ENCODE measurements at regions not wholly inside any gene's neighbourhood (a gene's known extent, or its start where the extent isn't known, plus 50 kb on each side); places are given as distances from the start of the nearest gene placed in this dataset.

DNA sequence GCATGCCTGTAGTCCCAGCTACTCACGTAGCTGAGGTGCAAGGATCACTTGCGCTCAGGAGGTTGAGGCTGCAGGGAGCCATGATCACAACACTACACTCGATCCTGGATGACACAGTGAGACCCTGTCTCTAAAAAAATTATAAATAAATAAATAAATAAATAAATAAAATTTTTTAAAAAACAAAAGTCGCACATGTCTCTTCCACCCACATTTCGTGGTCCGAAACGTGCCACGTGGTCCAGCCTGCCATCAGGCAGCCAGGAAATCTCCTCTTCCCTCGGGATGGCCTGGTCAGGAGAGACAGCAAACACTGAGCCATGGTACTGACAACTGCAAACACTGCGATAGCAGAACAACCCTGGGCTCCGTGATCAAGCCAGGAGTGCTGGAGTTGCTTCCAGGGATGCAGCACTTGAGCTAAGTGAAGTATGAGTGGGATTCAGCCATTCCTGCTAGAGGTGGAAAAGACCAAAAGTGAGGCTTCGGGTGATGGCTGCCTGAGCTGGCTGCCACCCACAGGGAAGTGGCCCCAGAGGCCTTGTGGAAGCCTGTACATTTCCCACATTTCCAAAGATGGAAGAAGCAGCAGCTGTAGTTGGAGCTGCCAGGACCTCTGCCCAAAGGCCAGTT lies 193.1 kb downstream of the SMAD2 start:
- no peaks in the 10 kb centered on the region for H4K20me1 ChIP-seq (replicated peaks; ENCODE audit: control insufficient read depth, insufficient read depth, low read length)
- no peaks in the 10 kb centered on the region for H3K9me3 ChIP-seq (replicated peaks; ENCODE audit: control insufficient read depth, insufficient read depth, low read depth, low read length)
- H3K36me3 ChIP-seq (ENCODE audit: control insufficient read depth, insufficient read depth, low read length) = no peaks in the 10 kb centered on the region
- no peak overlapping the region for H2AFZ ChIP-seq (ENCODE audit: low read depth, low read length)
- no peaks in the 10 kb centered on the region for H3K4me1 ChIP-seq (replicated peaks in 1 of 2; ENCODE audit: control insufficient read depth in 2 of 2, insufficient read depth in 2 of 2, low read length in 2 of 2)
- no peak overlapping the region for H3K27ac ChIP-seq (ENCODE audit: extremely low read depth, low read depth, low read length)
- ATAC-seq (no peak), DNase-seq (ENCODE audit: extremely low read depth in 1 of 4, low spot score in 3 of 4) (no peak), FAIRE-seq (no peak)
- TF ChIP-seq SPI1 (IDR thresholded peaks at IDR 0.05; ENCODE audit: borderline replicate concordance, low read depth, low read length) (no peak), FOXK1 (CRISPR knock-in tag; IDR thresholded peaks at IDR 0.05; ENCODE audit: borderline replicate concordance) (no peak), MEF2A (IDR thresholded peaks at IDR 0.05; ENCODE audit: control insufficient read depth, low read depth, low read length) (no peak), HDAC8 (tag; IDR thresholded peaks at IDR 0.05) (no peak), SMAD1 (IDR thresholded peaks at IDR 0.05; ENCODE audit: low read depth, low read length, partially characterized antibody) (no peak), ZNF830 (CRISPR knock-in tag; IDR thresholded peaks at IDR 0.05) (no peak), ZNF224 (CRISPR knock-in tag; IDR thresholded peaks at IDR 0.05) (no peak), RBM22 (IDR thresholded peaks at IDR 0.05; ENCODE audit: low read depth, low read length, poor library complexity, severe bottlenecking) (no peak)
- TF ChIP-seq, protein P1, sequence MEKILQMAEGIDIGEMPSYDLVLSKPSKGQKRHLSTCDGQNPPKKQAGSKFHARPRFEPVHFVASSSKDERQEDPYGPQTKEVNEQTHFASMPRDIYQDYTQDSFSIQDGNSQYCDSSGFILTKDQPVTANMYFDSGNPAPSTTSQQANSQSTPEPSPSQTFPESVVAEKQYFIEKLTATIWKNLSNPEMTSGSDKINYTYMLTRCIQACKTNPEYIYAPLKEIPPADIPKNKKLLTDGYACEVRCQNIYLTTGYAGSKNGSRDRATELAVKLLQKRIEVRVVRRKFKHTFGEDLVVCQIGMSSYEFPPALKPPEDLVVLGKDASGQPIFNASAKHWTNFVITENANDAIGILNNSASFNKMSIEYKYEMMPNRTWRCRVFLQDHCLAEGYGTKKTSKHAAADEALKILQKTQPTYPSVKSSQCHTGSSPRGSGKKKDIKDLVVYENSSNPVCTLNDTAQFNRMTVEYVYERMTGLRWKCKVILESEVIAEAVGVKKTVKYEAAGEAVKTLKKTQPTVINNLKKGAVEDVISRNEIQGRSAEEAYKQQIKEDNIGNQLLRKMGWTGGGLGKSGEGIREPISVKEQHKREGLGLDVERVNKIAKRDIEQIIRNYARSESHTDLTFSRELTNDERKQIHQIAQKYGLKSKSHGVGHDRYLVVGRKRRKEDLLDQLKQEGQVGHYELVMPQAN (IDR thresholded peaks at IDR 0.05; ENCODE audit: borderline replicate concordance) = no peak
- TF ChIP-seq, protein P2, sequence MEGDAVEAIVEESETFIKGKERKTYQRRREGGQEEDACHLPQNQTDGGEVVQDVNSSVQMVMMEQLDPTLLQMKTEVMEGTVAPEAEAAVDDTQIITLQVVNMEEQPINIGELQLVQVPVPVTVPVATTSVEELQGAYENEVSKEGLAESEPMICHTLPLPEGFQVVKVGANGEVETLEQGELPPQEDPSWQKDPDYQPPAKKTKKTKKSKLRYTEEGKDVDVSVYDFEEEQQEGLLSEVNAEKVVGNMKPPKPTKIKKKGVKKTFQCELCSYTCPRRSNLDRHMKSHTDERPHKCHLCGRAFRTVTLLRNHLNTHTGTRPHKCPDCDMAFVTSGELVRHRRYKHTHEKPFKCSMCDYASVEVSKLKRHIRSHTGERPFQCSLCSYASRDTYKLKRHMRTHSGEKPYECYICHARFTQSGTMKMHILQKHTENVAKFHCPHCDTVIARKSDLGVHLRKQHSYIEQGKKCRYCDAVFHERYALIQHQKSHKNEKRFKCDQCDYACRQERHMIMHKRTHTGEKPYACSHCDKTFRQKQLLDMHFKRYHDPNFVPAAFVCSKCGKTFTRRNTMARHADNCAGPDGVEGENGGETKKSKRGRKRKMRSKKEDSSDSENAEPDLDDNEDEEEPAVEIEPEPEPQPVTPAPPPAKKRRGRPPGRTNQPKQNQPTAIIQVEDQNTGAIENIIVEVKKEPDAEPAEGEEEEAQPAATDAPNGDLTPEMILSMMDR (IDR thresholded peaks at IDR 0.05 in 2 of 3, conservative IDR thresholded peaks at IDR 0.05 in 1 of 3; ENCODE audit: insufficient read depth in 2 of 3, low read depth in 1 of 3, low read length in 3 of 3) = no peak
- TF ChIP-seq, protein P3, sequence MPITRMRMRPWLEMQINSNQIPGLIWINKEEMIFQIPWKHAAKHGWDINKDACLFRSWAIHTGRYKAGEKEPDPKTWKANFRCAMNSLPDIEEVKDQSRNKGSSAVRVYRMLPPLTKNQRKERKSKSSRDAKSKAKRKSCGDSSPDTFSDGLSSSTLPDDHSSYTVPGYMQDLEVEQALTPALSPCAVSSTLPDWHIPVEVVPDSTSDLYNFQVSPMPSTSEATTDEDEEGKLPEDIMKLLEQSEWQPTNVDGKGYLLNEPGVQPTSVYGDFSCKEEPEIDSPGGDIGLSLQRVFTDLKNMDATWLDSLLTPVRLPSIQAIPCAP (CRISPR knock-in tag; IDR thresholded peaks at IDR 0.05; ENCODE audit: borderline replicate concordance) = no peak
- H3K27me3 ChIP-seq (ENCODE audit: control insufficient read depth in 2 of 2, insufficient read depth in 2 of 2, low read length in 2 of 2) = no peaks in the 10 kb centered on the region
- BruUV-seq (replicated peaks) = no TSS peak
- H3K4me3 ChIP-seq = no peak overlapping the region
- ChIA-PET CTCF (ENCODE audit: low intra/inter-chr PET ratio) (no interaction called here), POLR2A (interaction anchor here (0.6 to 1.0 kb wide), 2 partner anchors 25 to 60 kb away, joined by 3 read pairs; no protein-coding TSS in a partner anchor)
- H3K9ac ChIP-seq (ENCODE audit: insufficient read depth in 1 of 2, low read depth in 2 of 2, low read length in 2 of 2) = no peak overlapping the region
- intact Hi-C loops (cut with micrococcal nuclease) (no loop called here), in situ Hi-C loops (cut with MboI) (no loop called here)
- no peaks in the 10 kb centered on the region for H3K9me1 ChIP-seq (ENCODE audit: control insufficient read depth, insufficient read depth, low read length)
- 1% methylated on average over 11 of the region's 12 CpGs for WGBS (ENCODE audit: insufficient coverage, low coverage, missing lambda C conversion rate)
- H3K79me2 ChIP-seq (ENCODE audit: control insufficient read depth, insufficient read depth, low read length) = no peaks in the 10 kb centered on the region
- no peak overlapping the region for H3K4me2 ChIP-seq (ENCODE audit: insufficient read depth, low read length)

Data from K562 (cell line).